Tibial nerve (tissue), 4 donors: ENCODE measurements at regions not wholly inside any gene's neighbourhood (a gene's known extent, or its start where the extent isn't known, plus 50 kb on each side); places are given as distances from the start of the nearest gene placed in this dataset.

Experiments used
- DNase-seq, 2 donors: peaks; one replicate each; pipeline ENCODE4 v3.0.0-alpha.2; 2019; ENCODE audit warnings: low spot score in 2 of 2
- H3K27ac ChIP-seq, 4 donors: fragments of 200-600 bp; sonication (generic) in 3 of 4; one replicate each; pipeline ENCODE4 v1.5.1; 2017 to 2019; ENCODE audit warnings: mild to moderate bottlenecking in 1 of 4
- H3K27me3 ChIP-seq, 2 donors: fragments of 200-600 bp; sonication (generic) in 1 of 2; one replicate each; pipeline versions ENCODE4 v1.5.1 to v1.6.0; 2017 to 2019
- H3K36me3 ChIP-seq, 3 donors: fragments of 200-600 bp; sonication (generic); one replicate each; pipeline ENCODE4 v1.5.1; 2018 to 2019
- H3K4me1 ChIP-seq, 4 donors: fragments of 200-600 bp; sonication (generic) in 3 of 4; one replicate each; pipeline ENCODE4 v1.5.1; 2017 to 2019
- H3K4me3 ChIP-seq, 4 donors: fragments of 200-600 bp; sonication (generic) in 3 of 4; one replicate each; pipeline ENCODE4 v1.5.1; 2017 to 2019; ENCODE audit warnings: mild to moderate bottlenecking in 1 of 4, moderate library complexity in 1 of 4
- H3K9me3 ChIP-seq, 4 donors: fragments of 200-600 bp; sonication (generic) in 3 of 4; one replicate each; pipeline ENCODE4 v1.5.1; 2017 to 2019
- EP300 ChIP-seq, 2 donors: sonication (generic); formaldehyde crosslinking; IDR thresholded peaks; one replicate each; pipeline ENCODE4 v1.6.1; 2017; ENCODE audit warnings: antibody characterized with exemption in 2 of 2, mild to moderate bottlenecking in 1 of 2
- POLR2A ChIP-seq, 2 donors: fragments of 450-650 bp; IDR thresholded peaks; one replicate each; pipeline ENCODE4 v1.6.1; 2017; ENCODE audit warnings: antibody characterized with exemption in 2 of 2, mild to moderate bottlenecking in 2 of 2, moderate library complexity in 2 of 2
- WGBS, 2 donors: methylation state at CpG; one replicate each; pipeline ENCODE4 v1.1.5; 2018; 5-methylcytosine and 5-hydroxymethylcytosine counted together
- TF ChIP-seq, protein P1 (sequence below), 5 experiments: fragments of 200-600 bp in 3 of 5; fragments of 450-650 bp in 2 of 5; sonication (generic) in 3 of 5; IDR thresholded peaks; one replicate each; pipeline ENCODE4 v1.5.1; 2016 to 2019; ENCODE audit warnings: antibody characterized with exemption in 5 of 5, mild to moderate bottlenecking in 3 of 5, moderate library complexity in 2 of 5

GRCh38 chr12:105841840-105842239 is 296.9 kb downstream of the NUAK1 start:
- TF ChIP-seq POLR2A (IDR thresholded peaks at IDR 0.05) (no peak), EP300 (IDR thresholded peaks at IDR 0.05) (no peak)
- TF ChIP-seq, protein P1, sequence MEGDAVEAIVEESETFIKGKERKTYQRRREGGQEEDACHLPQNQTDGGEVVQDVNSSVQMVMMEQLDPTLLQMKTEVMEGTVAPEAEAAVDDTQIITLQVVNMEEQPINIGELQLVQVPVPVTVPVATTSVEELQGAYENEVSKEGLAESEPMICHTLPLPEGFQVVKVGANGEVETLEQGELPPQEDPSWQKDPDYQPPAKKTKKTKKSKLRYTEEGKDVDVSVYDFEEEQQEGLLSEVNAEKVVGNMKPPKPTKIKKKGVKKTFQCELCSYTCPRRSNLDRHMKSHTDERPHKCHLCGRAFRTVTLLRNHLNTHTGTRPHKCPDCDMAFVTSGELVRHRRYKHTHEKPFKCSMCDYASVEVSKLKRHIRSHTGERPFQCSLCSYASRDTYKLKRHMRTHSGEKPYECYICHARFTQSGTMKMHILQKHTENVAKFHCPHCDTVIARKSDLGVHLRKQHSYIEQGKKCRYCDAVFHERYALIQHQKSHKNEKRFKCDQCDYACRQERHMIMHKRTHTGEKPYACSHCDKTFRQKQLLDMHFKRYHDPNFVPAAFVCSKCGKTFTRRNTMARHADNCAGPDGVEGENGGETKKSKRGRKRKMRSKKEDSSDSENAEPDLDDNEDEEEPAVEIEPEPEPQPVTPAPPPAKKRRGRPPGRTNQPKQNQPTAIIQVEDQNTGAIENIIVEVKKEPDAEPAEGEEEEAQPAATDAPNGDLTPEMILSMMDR (IDR thresholded peaks at IDR 0.05): no peak

GRCh38 chr12:105843561-105843960 is 295.2 kb downstream of the NUAK1 start:
- TF ChIP-seq POLR2A (IDR thresholded peaks at IDR 0.05) (no peak), EP300 (IDR thresholded peaks at IDR 0.05) (no peak)
- TF ChIP-seq, protein P1 (IDR thresholded peaks at IDR 0.05): no peak
- no peak for DNase-seq
- Histone ChIP-seq H3K27me3 (no peaks in the 10 kb centered on the region), H3K4me1 (peaks cover 0 to 12% (median 0%) of the 10 kb centered on the region in 4 donors), H3K36me3 (no peaks in the 10 kb centered on the region), H3K9me3 (no peaks in the 10 kb centered on the region), H3K27ac (peak overlapping the region in 2 of 4 donors; percentile 22 to 51), H3K4me3 (no peak overlapping the region)
- WGBS, 2 donors: 37 to 53% methylated on average over 2 of the region's 2 CpGs

More at GRCh38 chr12:105841840-105842239, 296.9 kb downstream of the NUAK1 start:
- H3K9me3 ChIP-seq: no peaks in the 10 kb centered on the region
- H3K36me3 ChIP-seq: no peaks in the 10 kb centered on the region
- H3K4me3 ChIP-seq: no peak overlapping the region
- H3K4me1 ChIP-seq: peaks cover 0 to 12% (median 0%) of the 10 kb centered on the region in 4 donors
- no peak for DNase-seq
- WGBS, 2 donors: 73 to 85% methylated on average over 4 of the region's 4 CpGs
- H3K27me3 ChIP-seq: no peaks in the 10 kb centered on the region
- no peak overlapping the region for H3K27ac ChIP-seq

GRCh38 chr12:105843986-105844760 is 294.6 kb downstream of the NUAK1 start:
- H3K27me3 ChIP-seq: no peaks in the 10 kb centered on the region
- no peak overlapping the region for H3K4me3 ChIP-seq
- H3K27ac ChIP-seq: peak overlapping the region in 2 of 4 donors; percentile 22 to 51
- peak in 1 of 2 donors; percentile 49 for TF ChIP-seq EP300 (IDR thresholded peaks at IDR 0.05)
- TF ChIP-seq, protein P1 (IDR thresholded peaks at IDR 0.05): no peak
- no peaks in the 10 kb centered on the region for H3K9me3 ChIP-seq
- peaks cover 0 to 12% (median 0%) of the 10 kb centered on the region in 4 donors for H3K4me1 ChIP-seq
- DNase-seq: peak; percentile 19 to 32
- H3K36me3 ChIP-seq: no peaks in the 10 kb centered on the region
- 52 to 57% methylated on average over 11 of the region's 11 CpGs for WGBS, 2 donors

GRCh38 chr12:105846331-105846730 is 292.4 kb downstream of the NUAK1 start:
- H3K27ac ChIP-seq: no peak overlapping the region
- H3K4me3 ChIP-seq: no peak overlapping the region
- no peaks in the 10 kb centered on the region for H3K36me3 ChIP-seq
- no peaks in the 10 kb centered on the region for H3K27me3 ChIP-seq
- peaks cover 0 to 12% (median 0%) of the 10 kb centered on the region in 4 donors for H3K4me1 ChIP-seq
- no peak for DNase-seq
- no peak for TF ChIP-seq EP300 (IDR thresholded peaks at IDR 0.05)
- no peak for TF ChIP-seq POLR2A (IDR thresholded peaks at IDR 0.05)
- TF ChIP-seq, protein P1 (IDR thresholded peaks at IDR 0.05): no peak
- H3K9me3 ChIP-seq: no peaks in the 10 kb centered on the region

DNA sequence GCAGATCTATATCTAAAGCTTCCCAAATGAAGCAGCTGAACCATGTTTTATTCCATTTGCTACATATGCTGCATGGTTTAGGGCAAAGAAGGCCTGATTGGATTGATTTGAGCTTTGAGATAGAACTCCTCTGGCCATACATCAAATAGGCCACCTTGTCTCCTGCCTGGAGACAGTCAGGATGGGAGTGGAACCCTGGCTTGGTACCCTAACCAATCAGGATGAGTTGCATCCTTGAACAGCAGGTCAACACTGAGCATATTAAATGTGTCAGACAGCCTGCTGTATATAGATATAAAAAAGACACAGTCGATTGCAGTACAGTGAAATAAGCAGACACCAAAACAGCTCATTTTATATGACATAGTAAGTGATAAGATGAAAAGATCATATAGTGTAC is 291.7 kb downstream of the NUAK1 start:
- 94 to 100% methylated on average over 1 of the region's 1 CpG for WGBS, 2 donors
- Histone ChIP-seq H3K4me1 (peaks cover 0 to 12% (median 0%) of the 10 kb centered on the region in 4 donors), H3K27ac (no peak overlapping the region), H3K4me3 (no peak overlapping the region), H3K27me3 (no peaks in the 10 kb centered on the region), H3K9me3 (no peaks in the 10 kb centered on the region), H3K36me3 (no peaks in the 10 kb centered on the region)
- TF ChIP-seq POLR2A (IDR thresholded peaks at IDR 0.05) (no peak), EP300 (IDR thresholded peaks at IDR 0.05) (no peak)
- TF ChIP-seq, protein P1 (IDR thresholded peaks at IDR 0.05): no peak
- DNase-seq: no peak
